H9 (cell line): ENCODE measurements at regions not wholly inside any gene's neighbourhood (a gene's known extent, or its start where the extent isn't known, plus 50 kb on each side); places are given as distances from the start of the nearest gene placed in this dataset.

Experiments
- DNase-seq: peaks from one replicate; pipeline ENCODE4 v3.0.0-alpha.2; 2017
- H2AFZ ChIP-seq: one replicate; pipeline ENCODE4 v1.6.1; 2013; ENCODE audit warnings: mild to moderate bottlenecking, low read length, control low read depth, moderate library complexity
- H2AK5ac ChIP-seq: 2 replicates; pipeline ENCODE4 v1.6.1; 2013; ENCODE audit warnings: low read length, control low read depth, mixed read lengths; ENCODE audit not compliant: insufficient read length
- H2BK120ac ChIP-seq: one replicate; pipeline ENCODE4 v1.6.1; 2013; ENCODE audit warnings: low read depth, mild to moderate bottlenecking, low read length, control low read depth, inconsistent platforms; ENCODE audit not compliant: poor library complexity, severe bottlenecking
- H2BK12ac ChIP-seq: 2 replicates; pipeline ENCODE4 v1.6.1; 2013; ENCODE audit warnings: low read length, control low read depth, mixed read lengths, low read depth; ENCODE audit not compliant: insufficient read length
- H2BK15ac ChIP-seq: 2 replicates; pipeline ENCODE4 v1.6.1; 2013; ENCODE audit warnings: low read depth, low read length, control low read depth
- H2BK20ac ChIP-seq: one replicate; pipeline ENCODE4 v1.6.1; 2013; ENCODE audit warnings: low read depth, mild to moderate bottlenecking, low read length, control low read depth, inconsistent platforms; ENCODE audit not compliant: poor library complexity, severe bottlenecking
- H2BK5ac ChIP-seq: 2 replicates; pipeline ENCODE4 v1.6.1; 2013; ENCODE audit warnings: low read length, control low read depth, mixed read lengths; ENCODE audit not compliant: insufficient read length
- H3K14ac ChIP-seq: 2 replicates; pipeline ENCODE4 v1.6.1; 2013; ENCODE audit warnings: low read length, control low read depth; ENCODE audit not compliant: insufficient read depth
- H3K18ac ChIP-seq: 2 replicates; pipeline ENCODE4 v1.6.1; 2013; ENCODE audit warnings: low read depth, mild to moderate bottlenecking, mixed read lengths, low read length, control low read depth; ENCODE audit not compliant: insufficient read length
- H3K23ac ChIP-seq: 2 replicates; pipeline ENCODE4 v1.6.1; 2013; ENCODE audit warnings: low read length, control low read depth, mixed read lengths, low read depth; ENCODE audit not compliant: insufficient read length
- H3K23me2 ChIP-seq: 2 replicates; pipeline ENCODE4 v1.6.1; 2013; ENCODE audit warnings: low read depth, mild to moderate bottlenecking, mixed read lengths, low read length, control low read depth; ENCODE audit not compliant: insufficient read length, poor library complexity, severe bottlenecking
- H3K27ac ChIP-seq: 2 replicates; pipeline ENCODE4 v1.5.1; 2013; ENCODE audit warnings: low read length, control low read depth, mixed read lengths, low read depth; ENCODE audit not compliant: insufficient read length
- H3K27me3 ChIP-seq: 2 replicates; pipeline ENCODE4 v1.6.1; 2013; ENCODE audit warnings: low read length, control low read depth, inconsistent platforms; ENCODE audit not compliant: insufficient read depth
- H3K4ac ChIP-seq: 2 replicates; pipeline ENCODE4 v1.6.1; 2013; ENCODE audit warnings: low read depth, mild to moderate bottlenecking, control low read depth, inconsistent platforms, low read length, moderate library complexity
- H3K4me1 ChIP-seq: 2 replicates; pipeline ENCODE4 v1.6.1; 2013; ENCODE audit warnings: low read length, control low read depth, inconsistent platforms; ENCODE audit not compliant: insufficient read depth
- H3K4me2 ChIP-seq: 2 replicates; pipeline ENCODE4 v1.6.1; 2013; ENCODE audit warnings: low read length, control low read depth, mixed read lengths; ENCODE audit not compliant: insufficient read length, insufficient read depth
- H3K56ac ChIP-seq: 2 replicates; pipeline ENCODE4 v1.6.1; 2013; ENCODE audit warnings: low read depth, mild to moderate bottlenecking, mixed read lengths, low read length, control low read depth; ENCODE audit not compliant: insufficient read length
- H3K79me1 ChIP-seq: 2 replicates; pipeline ENCODE4 v1.6.1; 2013; ENCODE audit warnings: low read depth, mild to moderate bottlenecking, moderate library complexity, low read length, control low read depth, inconsistent platforms; ENCODE audit not compliant: insufficient read depth, poor library complexity, severe bottlenecking
- H3K79me2 ChIP-seq: 2 replicates; pipeline ENCODE4 v1.6.1; 2013; ENCODE audit warnings: low read length, control low read depth, inconsistent platforms; ENCODE audit not compliant: insufficient read depth
- H3K9ac ChIP-seq: 2 replicates; pipeline ENCODE4 v1.6.1; 2013; ENCODE audit warnings: low read length, control low read depth, mixed read lengths; ENCODE audit not compliant: insufficient read length; ENCODE audit errors: extremely low read depth
- H3K9me3 ChIP-seq: one replicate; pipeline ENCODE4 v1.6.1; 2013; ENCODE audit warnings: low read depth, low read length, inconsistent platforms; ENCODE audit not compliant: control insufficient read depth
- H3T11ph ChIP-seq: one replicate; pipeline ENCODE4 v1.6.1; 2013; ENCODE audit warnings: mild to moderate bottlenecking, low read length, control low read depth, inconsistent platforms
- H4K20me1 ChIP-seq: one replicate; pipeline ENCODE4 v1.6.1; 2013; ENCODE audit not compliant: control insufficient read depth, insufficient read length, insufficient read depth
- H4K5ac ChIP-seq: 2 replicates; pipeline ENCODE4 v1.6.1; 2013; ENCODE audit warnings: low read depth, mild to moderate bottlenecking, mixed read lengths, low read length, control low read depth; ENCODE audit not compliant: insufficient read length
- H4K8ac ChIP-seq: replicated peaks from 2 replicates; pipeline ENCODE4 v1.6.1; 2013; ENCODE audit warnings: low read length, control low read depth, mixed read lengths, low read depth; ENCODE audit not compliant: insufficient read length
- H4K91ac ChIP-seq: 2 replicates; pipeline ENCODE4 v1.6.1; 2013; ENCODE audit warnings: low read depth, mild to moderate bottlenecking, moderate library complexity, mixed read lengths, low read length, control low read depth; ENCODE audit not compliant: insufficient read length
- H3K27ac Mint-ChIP-seq, 3 experiments: 2 replicates in 2 of 3; 3 replicates in 1 of 3; pipeline ENCODE4 v1.8.0; 2020 to 2021; ENCODE audit warnings: mixed read lengths in 3 of 3, mild to moderate bottlenecking in 1 of 3, moderate library complexity in 1 of 3
- H3K27me3 Mint-ChIP-seq: 2 replicates; pipeline ENCODE4 v1.8.0; 2021; ENCODE audit warnings: low read depth, mild to moderate bottlenecking, moderate library complexity, mixed read lengths
- H3K36me3 Mint-ChIP-seq, 3 experiments: 2 replicates in 2 of 3; 3 replicates in 1 of 3; pipeline ENCODE4 v1.8.0; 2020 to 2021; ENCODE audit warnings: low read depth in 3 of 3, mixed read lengths in 3 of 3; ENCODE audit not compliant: insufficient read depth in 1 of 3
- H3K4me1 Mint-ChIP-seq, 2 experiments: 2 replicates each; pipeline ENCODE4 v1.8.0; 2020; ENCODE audit warnings: mixed read lengths in 2 of 2
- H3K4me3 Mint-ChIP-seq, 2 experiments: 2 replicates in 1 of 2; 3 replicates in 1 of 2; pipeline ENCODE4 v1.8.0; 2020 to 2021; ENCODE audit warnings: mild to moderate bottlenecking in 2 of 2, mixed read lengths in 2 of 2, moderate library complexity in 1 of 2
- H3K9me3 Mint-ChIP-seq, 2 experiments: 2 replicates in 1 of 2; 3 replicates in 1 of 2; pipeline ENCODE4 v1.8.0; 2020; ENCODE audit warnings: mild to moderate bottlenecking in 2 of 2, mixed read lengths in 2 of 2, moderate library complexity in 1 of 2
- WGBS: extraction: QIAGEN DNeasy Blood & Tissue Kit; methylation state at CpG from one replicate; pipeline ENCODE4 v1.1.7; 2013; ENCODE audit warnings: missing lambda C conversion rate, low lambda C conversion rate, mixed read lengths; ENCODE audit not compliant: insufficient read length; ENCODE audit errors: extremely low coverage; 5-methylcytosine and 5-hydroxymethylcytosine counted together
- TF ChIP-seq, protein P1 (sequence below): fragments of 200-600 bp; sonication (generic); conservative IDR thresholded peaks from 3 replicates; pipeline ENCODE4 v1.8.0; 2021; ENCODE audit warnings: antibody characterized with exemption, mild to moderate bottlenecking

GRCh38 chr2:23128684-23129292, 256.2 kb upstream of the KLHL29 start:
- no peak overlapping the region for H2BK120ac ChIP-seq
- no peaks in the 10 kb centered on the region for H3K79me2 ChIP-seq
- Mint-ChIP-seq H3K27ac (no peak overlapping the region), H3K27me3 (no peaks in the 10 kb centered on the region), H3K36me3 (peaks cover 0 to 12% (median 2%) of the 10 kb centered on the region in 3 experiments; a peak in 5 of 7 replicates), H3K4me1 (peaks cover 10 to 18% of the 10 kb centered on the region in 2 experiments), H3K4me3 (no peak overlapping the region), H3K9me3 (peaks cover 11% of the 10 kb centered on the region in 2 experiments)
- H3K4me2 ChIP-seq, result no peak overlapping the region
- H2AK5ac ChIP-seq, result no peak overlapping the region
- H3K56ac ChIP-seq, result no peak overlapping the region
- no peaks in the 10 kb centered on the region for H4K20me1 ChIP-seq
- H3K27ac ChIP-seq, result no peak overlapping the region
- H3K79me1 ChIP-seq, result no peaks in the 10 kb centered on the region
- H2BK15ac ChIP-seq, result no peak overlapping the region
- H3K27me3 ChIP-seq, result no peaks in the 10 kb centered on the region
- no peaks in the 10 kb centered on the region for H3K4me1 ChIP-seq
- no peak overlapping the region for H3K18ac ChIP-seq
- no peak overlapping the region for H4K91ac ChIP-seq
- TF ChIP-seq, protein P1, sequence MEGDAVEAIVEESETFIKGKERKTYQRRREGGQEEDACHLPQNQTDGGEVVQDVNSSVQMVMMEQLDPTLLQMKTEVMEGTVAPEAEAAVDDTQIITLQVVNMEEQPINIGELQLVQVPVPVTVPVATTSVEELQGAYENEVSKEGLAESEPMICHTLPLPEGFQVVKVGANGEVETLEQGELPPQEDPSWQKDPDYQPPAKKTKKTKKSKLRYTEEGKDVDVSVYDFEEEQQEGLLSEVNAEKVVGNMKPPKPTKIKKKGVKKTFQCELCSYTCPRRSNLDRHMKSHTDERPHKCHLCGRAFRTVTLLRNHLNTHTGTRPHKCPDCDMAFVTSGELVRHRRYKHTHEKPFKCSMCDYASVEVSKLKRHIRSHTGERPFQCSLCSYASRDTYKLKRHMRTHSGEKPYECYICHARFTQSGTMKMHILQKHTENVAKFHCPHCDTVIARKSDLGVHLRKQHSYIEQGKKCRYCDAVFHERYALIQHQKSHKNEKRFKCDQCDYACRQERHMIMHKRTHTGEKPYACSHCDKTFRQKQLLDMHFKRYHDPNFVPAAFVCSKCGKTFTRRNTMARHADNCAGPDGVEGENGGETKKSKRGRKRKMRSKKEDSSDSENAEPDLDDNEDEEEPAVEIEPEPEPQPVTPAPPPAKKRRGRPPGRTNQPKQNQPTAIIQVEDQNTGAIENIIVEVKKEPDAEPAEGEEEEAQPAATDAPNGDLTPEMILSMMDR, result no peak
- no peak overlapping the region for H4K8ac ChIP-seq
- no peaks in the 10 kb centered on the region for H3K23me2 ChIP-seq
- no peak overlapping the region for H3K9ac ChIP-seq
- no peak overlapping the region for H3K4ac ChIP-seq
- no peak overlapping the region for H4K5ac ChIP-seq
- no peaks in the 10 kb centered on the region for H3K9me3 ChIP-seq
- no peak overlapping the region for H2BK20ac ChIP-seq
- H2BK5ac ChIP-seq, result no peak overlapping the region
- DNase-seq, result no peak
- H3T11ph ChIP-seq, result no peak overlapping the region
- no peak overlapping the region for H3K23ac ChIP-seq
- H2BK12ac ChIP-seq, result no peak overlapping the region
- no peak overlapping the region for H3K14ac ChIP-seq
- H2AFZ ChIP-seq, result no peak overlapping the region
- no CpG with 5 or more reads among the region's 7 CpGs for WGBS
